Gastrocnemius medialis (tissue), 4 donors: ENCODE measurements at regions not wholly inside any gene's neighbourhood (a gene's known extent, or its start where the extent isn't known, plus 50 kb on each side); places are given as distances from the start of the nearest gene placed in this dataset.

Experiments used
- ATAC-seq, 2 donors: fragments of 150-250 bp; one replicate each; pipeline ENCODE4 v1.9.1; 2016
- DNase-seq, 2 donors: peaks; one replicate each; pipeline ENCODE4 v3.0.0-alpha.2; 2019
- H3K27ac ChIP-seq, 4 donors: fragments of 200-600 bp; sonication (generic); 1 replicate in 1 of 4; 2 replicates in 3 of 4; pipeline ENCODE4 v1.5.1; 2016 to 2018; ENCODE audit warnings: mild to moderate bottlenecking in 2 of 4, moderate library complexity in 1 of 4
- H3K27me3 ChIP-seq, 3 donors: fragments of 200-600 bp; sonication (generic) in 2 of 3; 1 replicate in 1 of 3; 2 replicates in 2 of 3; pipeline versions ENCODE4 v1.5.1 to v1.6.0; 2016 to 2019; ENCODE audit warnings: mild to moderate bottlenecking in 1 of 3, moderate library complexity in 1 of 3
- H3K36me3 ChIP-seq, 2 donors: fragments of 200-600 bp; sonication (generic) in 1 of 2; one replicate each; pipeline ENCODE4 v1.5.1; 2017 to 2018
- H3K4me1 ChIP-seq, 2 donors: fragments of 200-600 bp; sonication (generic) in 1 of 2; one replicate each; pipeline ENCODE4 v1.5.1; 2016 to 2017; ENCODE audit warnings: mild to moderate bottlenecking in 2 of 2
- H3K4me3 ChIP-seq, 4 donors: fragments of 200-600 bp; sonication (generic) in 3 of 4; 1 replicate in 1 of 4; 2 replicates in 3 of 4; pipeline ENCODE4 v1.5.1; 2016 to 2019; ENCODE audit warnings: mild to moderate bottlenecking in 2 of 4
- H3K9me3 ChIP-seq, 3 donors: fragments of 200-600 bp; sonication (generic) in 2 of 3; 1 replicate in 1 of 3; 2 replicates in 2 of 3; pipeline ENCODE4 v1.5.1; 2016 to 2019
- POLR2A ChIP-seq, 2 donors: fragments of 450-650 bp; IDR thresholded peaks; one replicate each; pipeline ENCODE4 v1.6.1; 2017; ENCODE audit warnings: antibody characterized with exemption in 2 of 2, mild to moderate bottlenecking in 2 of 2, moderate library complexity in 2 of 2
- in situ Hi-C, 4 donors: fragments of 200-750 bp; cut with MboI; loops; one replicate each; pipeline versions ENCODE4 v1.15.0 to v1.8.0; 2017; ENCODE audit warnings: low sequenced_read_pairs in 4 of 4
- intact Hi-C: fragments of 100-400 bp; cut with DNase I; formaldehyde crosslinking; loops from one replicate; pipeline ENCODE4 v1.15.1; 2023; ENCODE audit warnings: low total_unique reads
- TF ChIP-seq, protein P1 (sequence below), 5 experiments: fragments of 450-650 bp in 3 of 5; fragments of 200-600 bp in 2 of 5; sonication (generic) in 2 of 5; IDR thresholded peaks in 4 of 5; conservative IDR thresholded peaks in 1 of 5; 1 replicate in 4 of 5; 2 replicates in 1 of 5; pipeline ENCODE4 v1.5.1; 2016 to 2019; ENCODE audit warnings: antibody characterized with exemption in 5 of 5, mild to moderate bottlenecking in 3 of 5, moderate library complexity in 3 of 5

DNA sequence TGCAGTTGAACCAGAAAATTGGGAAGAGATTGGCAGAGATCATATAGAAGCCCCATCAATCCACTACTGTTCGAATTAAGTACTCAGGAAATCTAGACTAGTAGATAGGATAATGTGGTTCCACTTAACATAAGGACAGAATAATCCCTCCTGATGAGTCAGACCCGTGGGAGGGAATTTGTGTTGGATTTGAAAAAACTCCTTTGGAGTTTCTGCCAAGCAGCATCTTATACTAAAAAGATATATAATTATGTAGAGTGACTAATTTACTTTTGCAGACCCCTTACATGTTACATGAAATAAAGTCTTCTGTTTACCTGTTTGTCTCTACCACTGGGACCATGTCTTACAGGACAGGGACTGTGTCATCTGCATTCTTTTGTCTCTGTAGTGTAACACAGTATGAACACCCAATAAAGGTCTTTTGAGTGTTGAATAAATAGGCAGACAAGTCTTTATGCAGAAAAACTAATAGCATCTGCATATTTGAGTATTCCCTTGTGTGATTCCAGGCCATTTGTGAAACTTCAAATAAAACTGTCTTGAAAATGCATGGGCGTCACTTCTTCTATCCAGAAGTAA, 122.6 kb upstream of the DNAJC10 start:
- Histone ChIP-seq H3K9me3 (no peaks in the 10 kb centered on the region), H3K4me3 (no peak overlapping the region), H3K27me3 (no peaks in the 10 kb centered on the region), H3K36me3 (no peaks in the 10 kb centered on the region), H3K4me1 (no peaks in the 10 kb centered on the region), H3K27ac (no peak overlapping the region)
- ATAC-seq, result no peak
- intact Hi-C loops (no loop called here), in situ Hi-C loops (no loop called here)
- no peak for TF ChIP-seq POLR2A (IDR thresholded peaks at IDR 0.05)
- TF ChIP-seq, protein P1, sequence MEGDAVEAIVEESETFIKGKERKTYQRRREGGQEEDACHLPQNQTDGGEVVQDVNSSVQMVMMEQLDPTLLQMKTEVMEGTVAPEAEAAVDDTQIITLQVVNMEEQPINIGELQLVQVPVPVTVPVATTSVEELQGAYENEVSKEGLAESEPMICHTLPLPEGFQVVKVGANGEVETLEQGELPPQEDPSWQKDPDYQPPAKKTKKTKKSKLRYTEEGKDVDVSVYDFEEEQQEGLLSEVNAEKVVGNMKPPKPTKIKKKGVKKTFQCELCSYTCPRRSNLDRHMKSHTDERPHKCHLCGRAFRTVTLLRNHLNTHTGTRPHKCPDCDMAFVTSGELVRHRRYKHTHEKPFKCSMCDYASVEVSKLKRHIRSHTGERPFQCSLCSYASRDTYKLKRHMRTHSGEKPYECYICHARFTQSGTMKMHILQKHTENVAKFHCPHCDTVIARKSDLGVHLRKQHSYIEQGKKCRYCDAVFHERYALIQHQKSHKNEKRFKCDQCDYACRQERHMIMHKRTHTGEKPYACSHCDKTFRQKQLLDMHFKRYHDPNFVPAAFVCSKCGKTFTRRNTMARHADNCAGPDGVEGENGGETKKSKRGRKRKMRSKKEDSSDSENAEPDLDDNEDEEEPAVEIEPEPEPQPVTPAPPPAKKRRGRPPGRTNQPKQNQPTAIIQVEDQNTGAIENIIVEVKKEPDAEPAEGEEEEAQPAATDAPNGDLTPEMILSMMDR (IDR thresholded peaks at IDR 0.05 in 4 of 5, conservative IDR thresholded peaks at IDR 0.05 in 1 of 5), result no peak
- DNase-seq, result no peak

DNA sequence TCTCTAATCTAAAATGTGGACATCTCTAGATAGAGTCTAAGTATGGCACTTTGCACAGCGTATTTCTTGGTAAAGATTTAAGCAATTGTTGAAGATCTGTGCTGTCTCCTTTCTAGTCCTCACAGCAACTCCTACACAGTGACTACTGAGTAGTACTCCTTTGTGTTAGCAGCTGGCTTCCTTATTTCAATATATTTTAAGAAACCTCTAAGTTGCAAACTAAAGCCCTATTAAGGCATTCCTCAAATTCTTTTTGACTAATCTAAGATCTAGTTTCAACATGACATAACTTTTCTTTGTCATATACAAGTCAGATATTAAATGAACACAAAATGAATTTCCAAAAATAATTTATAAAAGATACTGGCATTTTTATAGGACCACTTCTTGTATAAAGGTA, 121.8 kb upstream of the DNAJC10 start:
- no peak for TF ChIP-seq POLR2A (IDR thresholded peaks at IDR 0.05)
- TF ChIP-seq, protein P1 (IDR thresholded peaks at IDR 0.05 in 4 of 5, conservative IDR thresholded peaks at IDR 0.05 in 1 of 5), result no peak
- no peaks in the 10 kb centered on the region for H3K4me1 ChIP-seq
- H3K36me3 ChIP-seq, result no peaks in the 10 kb centered on the region
- ATAC-seq (no peak), DNase-seq (no peak)
- H3K27ac ChIP-seq, result no peak overlapping the region
- H3K9me3 ChIP-seq, result no peaks in the 10 kb centered on the region
- no peak overlapping the region for H3K4me3 ChIP-seq
- H3K27me3 ChIP-seq, result no peaks in the 10 kb centered on the region
- intact Hi-C loops, result no loop called here
- in situ Hi-C loops, result no loop called here

DNA sequence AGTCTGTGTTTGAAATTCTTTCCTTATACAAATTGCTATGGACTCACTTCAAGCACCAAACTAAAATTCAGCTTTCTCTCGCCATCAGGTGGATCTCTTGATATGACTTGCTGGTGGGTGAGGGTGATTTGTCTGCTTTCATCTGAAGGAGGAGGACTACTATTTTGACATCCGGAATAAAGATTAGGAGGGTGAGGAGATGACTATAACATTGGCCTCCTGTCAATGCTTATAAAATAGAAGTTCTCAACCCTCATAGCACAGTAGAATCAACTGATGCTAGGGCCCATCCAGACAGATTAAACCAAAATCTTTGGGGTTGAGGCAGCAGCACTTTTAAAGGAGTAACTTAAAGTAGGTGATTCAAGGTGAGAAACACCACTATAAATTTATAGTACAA, 120.4 kb upstream of the DNAJC10 start:
- no peak for TF ChIP-seq POLR2A (IDR thresholded peaks at IDR 0.05)
- TF ChIP-seq, protein P1 (IDR thresholded peaks at IDR 0.05 in 4 of 5, conservative IDR thresholded peaks at IDR 0.05 in 1 of 5), result no peak
- DNase-seq, result no peak

DNA sequence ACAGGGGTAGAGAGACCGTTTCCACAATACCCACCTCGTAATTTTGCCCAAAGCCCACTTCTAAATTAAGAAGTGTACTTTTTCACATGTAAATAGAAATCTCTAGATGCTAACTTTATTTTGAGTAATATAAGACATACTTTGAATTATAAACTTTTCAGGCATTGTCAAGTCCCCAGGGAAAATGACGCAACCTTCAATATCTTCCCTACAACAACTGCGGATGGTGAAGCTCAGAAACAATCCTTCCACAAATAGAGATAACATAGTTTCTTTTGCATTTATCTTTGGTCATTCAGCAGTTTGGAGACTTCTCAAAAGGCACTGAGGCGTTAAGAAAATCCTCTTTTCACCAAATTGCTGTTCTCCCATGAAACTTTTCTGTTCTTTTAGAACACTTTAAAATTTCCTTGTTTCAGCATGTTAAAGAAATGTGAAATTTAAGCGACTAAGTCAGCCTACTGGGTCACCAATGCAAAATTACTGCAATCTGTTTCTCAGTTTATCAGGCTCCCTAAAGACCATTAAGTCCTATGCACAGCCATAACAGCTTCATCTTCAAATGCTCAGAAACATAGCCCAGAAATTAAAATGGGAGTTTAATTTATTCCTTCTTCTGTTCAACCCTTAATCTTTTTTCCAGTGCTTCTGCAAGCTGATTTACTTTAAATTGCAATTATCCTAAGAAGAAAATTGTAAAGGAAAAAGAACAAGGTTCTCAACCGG, 118.3 kb upstream of the DNAJC10 start:
- DNase-seq (no peak), ATAC-seq (no peak)
- in situ Hi-C loops, result no loop called here
- intact Hi-C loops, result no loop called here
- Histone ChIP-seq H3K27me3 (no peaks in the 10 kb centered on the region), H3K4me3 (no peak overlapping the region), H3K36me3 (no peaks in the 10 kb centered on the region), H3K27ac (no peak overlapping the region), H3K4me1 (no peaks in the 10 kb centered on the region), H3K9me3 (no peaks in the 10 kb centered on the region)
- no peak for TF ChIP-seq POLR2A (IDR thresholded peaks at IDR 0.05)
- TF ChIP-seq, protein P1 (IDR thresholded peaks at IDR 0.05 in 4 of 5, conservative IDR thresholded peaks at IDR 0.05 in 1 of 5), result no peak

More for the DNA sequence above, 120.4 kb upstream of the DNAJC10 start:
- no peaks in the 10 kb centered on the region for H3K36me3 ChIP-seq
- H3K9me3 ChIP-seq, result no peaks in the 10 kb centered on the region
- no peak overlapping the region for H3K4me3 ChIP-seq
- no peak for ATAC-seq
- no peaks in the 10 kb centered on the region for H3K4me1 ChIP-seq
- no peak overlapping the region for H3K27ac ChIP-seq
- H3K27me3 ChIP-seq, result no peaks in the 10 kb centered on the region
- intact Hi-C loops (no loop called here), in situ Hi-C loops (no loop called here)
